Stimulated activated CD4-positive, alpha-beta T cell treated with anti-CD3 and anti-CD28 coated beads, Interleukin-12 subunit alpha, Interleukin-12 subunit beta, amount 100 ng/mL, for 24 hours (primary cell): ENCODE measurements at regions not wholly inside any gene's neighbourhood (a gene's known extent, or its start where the extent isn't known, plus 50 kb on each side); places are given as distances from the start of the nearest gene placed in this dataset.

Source experiments
- DNase-seq, 2 experiments: peaks; one replicate each; pipeline ENCODE4 v3.0.0-alpha.2; 2020; ENCODE audit warnings: low read depth in 2 of 2

- no peak for DNase-seq
Observed at GRCh38 chr20:60822699-60823607, 429.1 kb upstream of the CDH4 start.

DNA sequence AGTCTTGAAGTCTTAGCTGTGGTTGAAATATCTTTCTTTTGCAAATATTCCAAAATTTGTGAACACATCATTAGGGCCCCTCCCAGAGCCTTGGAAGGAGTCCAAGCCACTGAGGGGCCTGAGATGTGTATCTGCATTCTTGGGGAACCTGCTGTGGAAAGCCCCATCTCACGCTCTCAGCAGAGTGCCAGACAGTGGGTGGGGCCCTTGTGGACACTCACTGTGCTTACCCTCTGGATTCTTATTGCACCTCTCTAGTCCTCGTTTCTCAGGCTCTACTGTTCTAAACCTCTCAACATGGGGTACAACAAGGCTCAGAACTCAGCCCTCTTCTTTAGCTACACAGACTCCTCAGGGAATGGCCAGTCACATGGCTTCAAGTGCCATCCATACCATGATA, 416.2 kb upstream of the CDH4 start:
- no peak for DNase-seq

DNA sequence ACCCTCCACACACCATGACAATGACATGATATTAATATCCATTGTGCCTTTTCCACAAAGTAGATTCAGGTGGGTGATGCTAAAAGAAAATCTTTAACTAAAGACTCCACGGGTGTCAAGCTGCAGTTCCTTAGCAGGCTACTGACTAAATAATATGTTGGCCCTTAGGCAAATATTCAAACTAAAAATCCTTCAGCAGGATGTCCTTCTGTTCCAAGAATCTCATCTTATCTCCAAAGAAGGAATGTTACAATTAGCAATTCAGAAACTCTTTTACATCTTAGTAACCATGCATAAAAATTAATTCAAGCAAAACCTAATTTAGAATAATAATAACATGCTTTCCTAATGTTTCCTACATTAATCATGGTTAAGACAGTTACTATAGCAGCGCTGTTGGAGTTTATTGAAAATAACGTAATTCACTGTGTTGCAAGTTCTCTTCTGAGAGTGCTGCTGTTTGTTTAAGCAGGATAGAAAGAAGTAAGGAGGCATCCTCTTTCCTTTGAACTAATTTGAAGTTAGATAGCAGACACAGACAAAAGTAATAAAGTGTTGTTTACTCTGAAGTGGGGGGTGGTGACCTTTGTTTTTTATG, 414.8 kb upstream of the CDH4 start:
- DNase-seq: no peak

DNA sequence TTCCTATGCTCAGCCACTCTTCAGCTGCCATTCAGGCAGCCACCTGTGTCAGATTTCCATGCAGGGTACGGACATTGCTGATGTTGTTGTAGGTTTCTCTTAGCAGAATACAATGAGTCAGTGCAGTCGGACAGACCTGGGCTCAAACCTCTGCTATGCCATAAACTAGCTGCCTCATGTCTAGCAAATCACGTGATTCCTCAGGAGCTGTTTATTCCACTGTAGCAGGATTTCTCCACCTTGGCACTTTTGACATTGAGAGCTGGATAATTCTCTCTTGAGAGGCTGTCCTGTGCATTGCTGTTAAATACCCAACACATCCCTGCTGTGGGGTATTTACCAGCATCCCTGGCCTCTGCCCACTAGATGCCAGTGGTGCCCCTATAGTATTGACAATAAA, 413.8 kb upstream of the CDH4 start:
- DNase-seq: no peak

DNA sequence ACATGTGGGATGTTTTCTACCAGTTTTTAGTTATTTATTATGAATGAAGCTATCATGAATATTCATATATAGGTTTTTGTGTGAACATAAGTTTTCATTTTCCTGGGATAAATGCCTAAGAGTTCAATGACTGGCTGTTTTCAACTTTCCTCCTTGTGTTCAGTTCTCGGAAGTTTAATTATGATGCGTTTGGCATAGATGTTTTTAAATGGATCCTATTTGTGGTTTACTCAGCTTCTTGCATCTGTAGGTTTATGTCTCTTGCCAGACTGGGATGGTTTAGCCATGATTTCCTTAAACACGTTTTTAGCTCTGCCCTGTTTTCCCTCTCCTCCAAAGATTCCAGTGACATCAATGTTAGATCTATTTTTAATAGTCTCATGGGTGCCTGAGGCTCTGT, 411.1 kb upstream of the CDH4 start:
- no peak for DNase-seq

GRCh38 chr20:60845146-60845545, 406.9 kb upstream of the CDH4 start:
- no peak for DNase-seq

DNA sequence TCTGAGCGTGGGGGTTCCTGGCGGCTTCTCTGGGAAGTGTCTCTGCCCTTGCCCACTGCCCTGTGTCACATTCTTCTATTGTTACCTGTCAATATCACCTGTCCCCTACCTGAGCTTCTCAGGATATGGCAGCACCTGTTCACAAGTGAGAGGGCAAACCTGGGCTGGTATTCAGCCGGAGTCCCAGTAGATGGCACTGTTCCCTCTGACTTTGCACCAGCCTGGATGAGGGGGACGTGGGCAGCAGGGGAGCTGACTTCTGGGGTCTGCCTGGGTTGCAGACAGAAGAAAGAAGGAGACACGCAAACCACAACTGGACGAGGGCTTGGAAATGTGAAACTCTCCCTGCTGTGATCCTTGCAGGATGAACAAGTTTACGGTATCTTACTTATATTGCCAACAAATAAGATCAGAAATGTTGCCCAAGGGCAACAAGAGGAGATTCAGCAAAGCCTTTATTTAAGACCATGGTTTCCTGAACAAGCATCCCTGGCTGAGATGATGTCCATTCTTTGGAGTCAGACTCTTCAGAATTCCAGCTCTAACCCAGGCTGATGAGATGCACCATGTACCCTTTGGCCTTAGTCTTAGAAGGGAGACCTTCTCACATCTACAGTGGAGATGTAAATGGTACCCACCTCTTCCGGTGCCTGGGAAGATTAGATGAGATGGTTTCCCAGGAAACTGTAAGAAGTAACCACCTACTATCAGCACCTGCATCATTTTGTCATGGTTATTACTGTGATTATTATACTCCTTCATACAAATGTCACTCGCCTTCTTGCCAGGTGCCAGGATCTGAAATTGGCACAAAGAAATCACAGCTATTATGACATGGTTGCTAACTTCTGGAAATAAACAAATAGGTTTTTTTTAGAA, 400.0 kb upstream of the CDH4 start:
- DNase-seq: no peak

GRCh38 chr20:60857708-60858107, 394.4 kb upstream of the CDH4 start:
- no peak for DNase-seq

DNA sequence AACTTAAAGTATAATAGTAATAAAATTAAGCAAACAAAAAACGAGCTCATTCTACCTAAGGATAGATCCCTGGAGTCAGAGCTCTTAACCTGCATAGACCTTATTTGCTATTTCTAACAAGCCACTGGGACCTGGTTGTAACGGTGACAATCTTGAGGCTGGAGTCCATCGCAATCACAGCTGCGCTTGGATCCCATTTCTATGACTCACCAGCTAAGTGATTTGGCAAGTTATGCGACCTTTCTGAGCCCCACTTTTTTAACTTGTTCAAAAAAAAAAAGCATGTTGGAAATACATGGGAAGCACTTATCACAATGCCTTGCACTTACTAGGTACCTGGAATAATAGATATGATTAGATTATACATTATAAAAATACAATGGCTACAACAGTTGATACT, 389.5 kb upstream of the CDH4 start:
- no peak for DNase-seq

GRCh38 chr20:60863548-60863947, 388.5 kb upstream of the CDH4 start:
- no peak for DNase-seq

GRCh38 chr20:60867589-60867988, 384.5 kb upstream of the CDH4 start:
- no peak for DNase-seq

- DNase-seq: no peak
Observed at GRCh38 chr20:60868316-60868891, 383.7 kb upstream of the CDH4 start.

- no peak for DNase-seq
Observed at GRCh38 chr20:60869087-60869486, 383.0 kb upstream of the CDH4 start.

- no peak for DNase-seq
Observed at GRCh38 chr20:60869625-60870024, 382.4 kb upstream of the CDH4 start.

GRCh38 chr20:60870040-60870439, 382.0 kb upstream of the CDH4 start:
- no peak for DNase-seq

DNA sequence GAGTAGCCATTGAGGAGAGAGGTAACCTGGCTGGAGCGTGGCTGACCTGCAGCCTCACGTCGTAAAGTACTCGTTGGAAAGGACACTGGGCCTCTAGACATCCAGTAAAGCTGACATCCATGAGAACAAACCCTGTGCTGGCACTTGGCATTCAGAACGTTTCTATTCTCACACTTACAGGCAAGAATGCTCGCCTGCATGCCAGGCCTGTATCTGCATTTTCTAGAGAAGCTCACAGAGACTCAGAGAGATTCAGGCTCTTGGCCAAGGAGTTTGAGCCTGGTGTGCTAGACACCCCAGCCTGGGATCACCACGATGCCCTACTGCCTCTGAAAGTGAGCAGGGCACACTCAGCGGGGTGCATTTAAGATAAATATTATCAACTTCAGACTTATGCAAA, 379.8 kb upstream of the CDH4 start:
- no peak for DNase-seq

GRCh38 chr20:60877071-60877857, 374.8 kb upstream of the CDH4 start:
- DNase-seq: no peak

DNA sequence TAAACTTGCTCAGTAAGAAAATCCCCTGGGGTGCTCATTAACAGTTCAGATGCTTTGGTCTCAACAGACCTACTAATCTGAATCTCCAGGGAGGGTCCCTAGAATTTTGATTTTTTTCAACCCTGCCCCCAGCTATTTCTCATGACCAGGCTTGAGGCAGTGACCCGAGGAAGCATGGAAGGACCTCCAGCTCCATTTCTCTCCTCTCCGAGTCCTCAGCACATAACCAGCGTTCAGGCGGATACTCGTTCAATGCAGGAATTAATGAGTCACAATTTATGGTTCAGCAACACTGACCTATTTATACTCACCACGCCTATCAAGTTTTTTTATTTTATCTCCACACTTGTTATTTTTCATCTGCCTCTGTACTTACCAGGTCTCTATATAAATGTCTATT, 369.2 kb upstream of the CDH4 start:
- no peak for DNase-seq

- no peak for DNase-seq
Observed at GRCh38 chr20:60883496-60883895, 368.6 kb upstream of the CDH4 start.

DNA sequence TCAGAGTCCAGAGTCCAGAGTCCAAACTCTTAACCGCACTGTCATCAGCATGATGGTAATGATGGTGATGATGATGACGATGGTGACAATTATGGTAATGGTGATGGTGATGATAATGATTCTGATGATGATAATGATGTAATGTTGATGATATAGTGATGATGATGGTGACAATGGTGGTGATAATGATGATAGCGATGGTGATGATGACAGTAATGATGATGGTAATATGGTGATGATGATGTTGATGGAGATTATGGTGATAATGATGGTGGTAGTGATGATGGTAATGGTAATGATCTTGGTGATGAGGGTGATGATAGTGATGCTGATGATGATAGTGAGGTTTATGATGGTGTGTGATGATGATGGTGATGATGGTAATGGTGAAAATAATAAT, 367.8 kb upstream of the CDH4 start:
- no peak for DNase-seq

- DNase-seq: no peak
Observed at GRCh38 chr20:60888771-60889170, 363.3 kb upstream of the CDH4 start.
